ENCODE measurements at regions not wholly inside any gene's neighbourhood (a gene's known extent, or its start where the extent isn't known, plus 50 kb on each side); places are given as distances from the start of the nearest gene placed in this dataset.

GRCh38 chr1:87565861-87566260 is 237.2 kb downstream of the LMO4 start:
- TF ChIP-seq CTCF (IDR thresholded peaks at IDR 0.05) = no peak
- no peak for TF ChIP-seq POLR2A (IDR thresholded peaks at IDR 0.05)

Measured in body of pancreas (tissue), 4 donors.